Chondrocyte (in vitro differentiated cells): ENCODE measurements at regions not wholly inside any gene's neighbourhood (a gene's known extent, or its start where the extent isn't known, plus 50 kb on each side); places are given as distances from the start of the nearest gene placed in this dataset.

Experiments used
- DNase-seq: peaks from one replicate; pipeline ENCODE4 v3.0.0; 2021; ENCODE audit warnings: mixed read lengths, low spot score
- H3K27ac Mint-ChIP-seq: one replicate; pipeline ENCODE4 v1.8.0; 2021; ENCODE audit warnings: mild to moderate bottlenecking, moderate library complexity, mixed read lengths; ENCODE audit not compliant: unreplicated experiment
- H3K27me3 Mint-ChIP-seq: 2 replicates; pipeline ENCODE4 v1.8.0; 2021; ENCODE audit warnings: low read depth, mixed read lengths
- H3K36me3 Mint-ChIP-seq: 2 replicates; pipeline ENCODE4 v1.8.0; 2021; ENCODE audit warnings: low read depth, mixed read lengths
- H3K4me1 Mint-ChIP-seq: 2 replicates; pipeline ENCODE4 v1.8.0; 2021; ENCODE audit warnings: low read depth, mild to moderate bottlenecking, mixed read lengths
- H3K4me3 Mint-ChIP-seq: one replicate; pipeline ENCODE4 v1.8.0; 2021; ENCODE audit warnings: mild to moderate bottlenecking, moderate library complexity, mixed read lengths; ENCODE audit not compliant: unreplicated experiment
- H3K9me3 Mint-ChIP-seq: 2 replicates; pipeline ENCODE4 v1.8.0; 2021; ENCODE audit warnings: low read depth, mixed read lengths
- CTCF ChIP-seq: fragments of 200-600 bp; sonication (generic); IDR thresholded peaks from 2 replicates; pipeline ENCODE4 v1.5.0; 2021; ENCODE audit warnings: antibody characterized with exemption, mild to moderate bottlenecking, moderate library complexity

DNA sequence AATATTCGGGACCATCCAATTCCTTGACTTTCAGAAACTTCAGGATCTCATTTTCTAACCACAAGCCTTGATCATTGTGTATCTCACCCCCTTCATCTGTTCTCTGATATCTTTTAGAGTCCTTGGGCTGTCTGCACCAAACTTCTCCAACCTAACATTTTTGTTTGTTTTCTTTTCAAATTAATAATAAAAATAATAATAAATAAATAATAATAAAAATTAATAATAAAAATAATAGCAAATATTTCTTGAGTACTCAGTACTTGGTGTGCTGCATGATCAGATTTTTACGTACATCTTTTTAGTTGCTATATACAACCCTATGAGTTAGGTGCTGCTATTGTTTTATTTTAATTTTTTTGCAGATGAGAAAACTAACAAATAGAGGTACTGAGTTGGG, 70.2 kb upstream of the TPRG1 start:
- Mint-ChIP-seq H3K36me3 (no peaks in the 10 kb centered on the region), H3K27me3 (no peaks in the 10 kb centered on the region), H3K9me3 (peaks cover 2% of the 10 kb centered on the region), H3K4me1 (no peaks in the 10 kb centered on the region), H3K4me3 (no peak overlapping the region), H3K27ac (no peak overlapping the region)
- TF ChIP-seq CTCF = no peak
- DNase-seq = no peak

GRCh38 chr3:189103208-189103607, 68.6 kb upstream of the TPRG1 start:
- H3K9me3 Mint-ChIP-seq = peaks cover 2% of the 10 kb centered on the region
- peaks cover 3% of the 10 kb centered on the region for H3K4me1 Mint-ChIP-seq
- no peak for TF ChIP-seq CTCF
- no peaks in the 10 kb centered on the region for H3K36me3 Mint-ChIP-seq
- no peak overlapping the region for H3K4me3 Mint-ChIP-seq
- no peak for DNase-seq
- H3K27ac Mint-ChIP-seq = no peak overlapping the region
- H3K27me3 Mint-ChIP-seq = no peaks in the 10 kb centered on the region

DNA sequence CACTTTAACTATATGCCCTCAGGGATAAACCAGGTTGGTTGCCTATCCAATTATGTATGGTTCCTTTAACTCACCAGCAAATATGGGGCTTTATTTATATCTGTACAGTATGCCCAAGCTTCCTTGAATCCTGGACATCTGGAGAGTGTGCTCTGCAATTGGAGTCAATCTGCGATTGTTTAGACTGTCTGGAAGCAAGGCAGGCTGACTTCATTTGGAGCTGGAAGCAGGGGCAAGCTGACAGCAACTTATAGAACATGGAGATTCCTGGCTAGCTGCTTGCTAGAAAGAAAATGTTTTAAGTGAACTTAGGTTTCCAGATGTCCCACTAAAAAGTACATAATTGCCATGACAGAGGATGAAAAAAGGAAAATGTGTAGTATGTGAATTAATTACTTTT, 63.7 kb upstream of the TPRG1 start:
- Mint-ChIP-seq H3K27ac (no peak overlapping the region), H3K36me3 (peaks cover 3% of the 10 kb centered on the region), H3K4me1 (peaks cover 9% of the 10 kb centered on the region), H3K9me3 (peaks cover 7% of the 10 kb centered on the region), H3K27me3 (peaks cover 14% of the 10 kb centered on the region), H3K4me3 (no peak overlapping the region)
- TF ChIP-seq CTCF = no peak
- DNase-seq = no peak

DNA sequence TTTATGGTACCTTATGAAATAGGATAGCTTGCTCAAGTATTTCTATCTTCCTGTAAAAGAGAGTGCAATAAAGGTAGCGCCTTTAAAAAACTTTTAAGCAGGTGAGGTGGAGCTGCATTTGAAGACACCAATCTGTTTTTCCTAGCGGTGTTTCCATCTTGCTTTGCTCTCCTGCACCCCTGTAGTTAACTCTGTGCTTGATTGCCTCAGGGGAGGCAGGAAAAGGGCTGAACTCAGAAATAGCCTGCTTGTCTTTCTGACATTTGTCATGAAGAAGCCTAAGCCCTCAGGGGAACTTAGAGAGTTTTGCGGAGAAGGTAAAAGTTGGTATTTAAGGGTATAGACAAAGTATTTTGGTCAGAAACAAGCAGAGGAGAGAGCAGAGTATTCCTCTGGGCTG, 63.0 kb upstream of the TPRG1 start:
- TF ChIP-seq CTCF = no peak
- H3K4me3 Mint-ChIP-seq = no peak overlapping the region
- peaks cover 9% of the 10 kb centered on the region for H3K4me1 Mint-ChIP-seq
- no peak for DNase-seq
- peaks cover 7% of the 10 kb centered on the region for H3K9me3 Mint-ChIP-seq
- peaks cover 14% of the 10 kb centered on the region for H3K27me3 Mint-ChIP-seq
- H3K36me3 Mint-ChIP-seq = peaks cover 3% of the 10 kb centered on the region
- H3K27ac Mint-ChIP-seq = no peak overlapping the region

GRCh38 chr3:189109145-189109544, 62.6 kb upstream of the TPRG1 start:
- DNase-seq = no peak
- TF ChIP-seq CTCF = no peak
- Mint-ChIP-seq H3K27me3 (peaks cover 14% of the 10 kb centered on the region), H3K9me3 (peaks cover 7% of the 10 kb centered on the region), H3K36me3 (peaks cover 3% of the 10 kb centered on the region), H3K4me3 (no peak overlapping the region), H3K27ac (no peak overlapping the region), H3K4me1 (peaks cover 9% of the 10 kb centered on the region)
